Endothelial cell of umbilical vein (primary cell): ENCODE measurements at regions not wholly inside any gene's neighbourhood (a gene's known extent, or its start where the extent isn't known, plus 50 kb on each side); places are given as distances from the start of the nearest gene placed in this dataset.

ENCODE experiments used
- BruUV-seq: library from RNA; stranded (reverse); fragments of 400-500 nt; replicated peaks from 2 replicates; lab custom pipeline; 2021; lab: Mats Ljungman, UMichigan
- CTCF ChIA-PET: fragments of 300-600, 350-600 bp; sonication (Branson Sonifier 250); formaldehyde crosslinking; loops from one replicate; lab custom pipeline; 2021; ENCODE audit warnings: antibody characterized with exemption, inconsistent platforms; lab: Charles Lee
- POLR2A ChIA-PET: fragments of 300-600, 350-600 bp; sonication (Branson Sonifier 250); formaldehyde crosslinking; loops from one replicate; lab custom pipeline; 2021; ENCODE audit warnings: antibody characterized with exemption, inconsistent platforms; lab: Charles Lee
- DNase-seq: peaks from one replicate; pipeline ENCODE4 v3.0.0-alpha.2; 2011; ENCODE audit warnings: low read depth, low spot score
- FAIRE-seq: peaks from 2 replicates; lab custom pipeline; 2011; peaks lifted over from hg19 to GRCh38; lab: Jason Lieb, UNC
- H2AFZ ChIP-seq: 2 replicates; pipeline ENCODE4 v1.6.0; 2012; ENCODE audit warnings: low read depth, low read length, control low read depth, inconsistent platforms
- H3K27ac ChIP-seq: 2 replicates; pipeline ENCODE4 v1.5.1; 2011; ENCODE audit warnings: low read depth, mild to moderate bottlenecking, control low read depth, low read length, moderate library complexity; ENCODE audit not compliant: insufficient read depth
- H3K27me3 ChIP-seq, 2 experiments: 2 replicates each; pipeline versions ENCODE4 v1.6.0 to v1.6.1; 2011; ENCODE audit warnings: low read length in 2 of 2, mixed read lengths in 1 of 2; ENCODE audit not compliant: control insufficient read depth in 2 of 2, insufficient read depth in 2 of 2
- H3K36me3 ChIP-seq, 2 experiments: 2 replicates in 1 of 2; 3 replicates in 1 of 2; pipeline ENCODE4 v1.5.1; 2011; ENCODE audit warnings: low read length in 2 of 2, mild to moderate bottlenecking in 1 of 2, moderate library complexity in 1 of 2; ENCODE audit not compliant: control insufficient read depth in 2 of 2, insufficient read depth in 2 of 2; ENCODE audit errors: extremely low read depth in 1 of 2
- H3K4me1 ChIP-seq: 3 replicates; pipeline ENCODE4 v1.5.1; 2011; ENCODE audit warnings: mild to moderate bottlenecking, low read length; ENCODE audit not compliant: control insufficient read depth, insufficient read depth; ENCODE audit errors: extremely low read depth
- H3K4me2 ChIP-seq: 2 replicates; pipeline ENCODE4 v1.6.1; 2011; ENCODE audit warnings: low read length, control low read depth, mixed read lengths; ENCODE audit not compliant: insufficient read depth
- H3K4me3 ChIP-seq, 3 experiments: fragments of 200-600 bp in 1 of 3; sonication (generic), shearing (Covaris generic) in 1 of 3; replicated peaks in 1 of 3; 2 replicates each; pipeline ENCODE4 v1.5.1; 2011 to 2016; ENCODE audit warnings: control low read depth in 3 of 3, low read length in 3 of 3, mild to moderate bottlenecking in 2 of 3, inconsistent platforms in 1 of 3, low read depth in 1 of 3, moderate library complexity in 1 of 3; ENCODE audit not compliant: insufficient read depth in 1 of 3
- H3K79me2 ChIP-seq: 2 replicates; pipeline ENCODE4 v1.6.0; 2012; ENCODE audit warnings: low read length, inconsistent platforms; ENCODE audit not compliant: control insufficient read depth, insufficient read depth
- H3K9ac ChIP-seq: replicated peaks from 2 replicates; pipeline ENCODE3; 2011; ENCODE audit warnings: low read length, control low read depth; ENCODE audit not compliant: insufficient read depth; ENCODE audit errors: extremely low read depth
- H3K9me1 ChIP-seq: replicated peaks from 3 replicates; pipeline ENCODE4 v1.6.0; 2011; ENCODE audit warnings: mild to moderate bottlenecking, low read length; ENCODE audit not compliant: control insufficient read depth, insufficient read depth; ENCODE audit errors: extremely low read depth
- H3K9me3 ChIP-seq: replicated peaks from 2 replicates; pipeline ENCODE4 v1.5.1; 2012; ENCODE audit warnings: low read length, inconsistent platforms; ENCODE audit not compliant: control insufficient read depth, insufficient read depth
- H4K20me1 ChIP-seq: replicated peaks from 2 replicates; pipeline ENCODE3; 2011; ENCODE audit warnings: mild to moderate bottlenecking, low read length; ENCODE audit not compliant: control insufficient read depth, insufficient read depth; ENCODE audit errors: extremely low read depth
- EZH2 ChIP-seq: IDR thresholded peaks from 2 replicates; pipeline ENCODE4 v1.6.1; 2012; ENCODE audit warnings: borderline replicate concordance, low read depth, mild to moderate bottlenecking, moderate library complexity, low read length, inconsistent platforms; ENCODE audit not compliant: severe bottlenecking
- GATA2 ChIP-seq: IDR thresholded peaks from 2 replicates; pipeline ENCODE4 v1.7.0; 2011; ENCODE audit warnings: low read depth, mild to moderate bottlenecking, moderate library complexity, mixed read lengths, low read length; ENCODE audit not compliant: insufficient read length, insufficient read depth
- JUN ChIP-seq: IDR thresholded peaks from 2 replicates; pipeline ENCODE4 v1.6.1; 2011; ENCODE audit warnings: borderline replicate concordance, low read depth; ENCODE audit not compliant: insufficient read length, insufficient read depth
- MYC ChIP-seq: IDR thresholded peaks from one replicate; pipeline ENCODE4 v1.6.1; 2011; ENCODE audit warnings: mild to moderate bottlenecking, low read depth, low read length
- POLR2A ChIP-seq: IDR thresholded peaks from 2 replicates; pipeline ENCODE4 v1.6.1; 2012; ENCODE audit warnings: low read depth, mild to moderate bottlenecking, control low read depth, low read length
- POLR2AphosphoS5 ChIP-seq: IDR thresholded peaks from 2 replicates; pipeline ENCODE4 v1.6.1; 2012; ENCODE audit warnings: low read depth, mild to moderate bottlenecking, control low read depth, low read length, moderate library complexity; ENCODE audit not compliant: insufficient read depth
- dilution Hi-C: fragments of 300-500 bp; cut with MboI; formaldehyde crosslinking; loops from one replicate; pipeline ENCODE4 v1.15.0; 2019; ENCODE audit warnings: low sequenced_read_pairs; ENCODE audit not compliant: extremely low pct_ligation_motif_present
- intact Hi-C: fragments of 100-400 bp; cut with micrococcal nuclease; formaldehyde crosslinking; loops from one replicate; pipeline ENCODE4 v1.10.0; 2022
- TF ChIP-seq, protein P1 (sequence below): IDR thresholded peaks from 2 replicates; pipeline ENCODE4 v1.6.1; 2011; ENCODE audit not compliant: insufficient read depth, insufficient read length
- TF ChIP-seq, protein P2 (sequence below), 2 donors: IDR thresholded peaks; 1 replicate in 1 of 2; 2 replicates in 1 of 2; pipeline ENCODE4 v1.5.1; 2011; ENCODE audit warnings: low read length in 2 of 2, mild to moderate bottlenecking in 2 of 2, moderate library complexity in 2 of 2, control low read depth in 1 of 2, inconsistent platforms in 1 of 2, low read depth in 1 of 2; ENCODE audit not compliant: insufficient read depth in 1 of 2; ENCODE audit errors: extremely low read depth in 1 of 2

DNA sequence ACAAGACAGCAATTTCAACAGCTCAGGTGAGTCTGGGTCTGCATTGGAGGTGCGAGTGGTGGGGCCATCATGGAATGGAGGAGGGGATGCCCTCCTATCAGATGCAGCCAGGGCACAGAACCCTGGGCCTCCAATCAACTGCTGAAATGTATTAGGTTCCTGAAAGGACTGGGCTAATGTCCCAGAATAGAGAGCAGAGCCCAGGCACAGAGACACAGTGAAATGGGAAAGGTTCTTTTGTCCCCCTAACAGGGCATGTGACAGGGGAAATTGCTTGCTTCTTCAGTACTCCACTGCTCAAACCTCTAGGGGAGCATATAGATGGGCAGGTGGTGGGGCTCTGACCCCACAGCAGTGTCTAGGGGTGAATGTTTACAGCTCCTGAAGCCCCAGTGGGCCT, 87.3 kb upstream of the CLPB start:
- Histone ChIP-seq H3K4me1 (no peaks in the 10 kb centered on the region), H3K4me2 (no peak overlapping the region), H4K20me1 (no peaks in the 10 kb centered on the region), H3K27ac (no peak overlapping the region), H3K27me3 (peaks cover 8 to 21% of the 10 kb centered on the region in 2 experiments), H3K79me2 (no peaks in the 10 kb centered on the region), H3K4me3 (no peak overlapping the region), H3K36me3 (no peaks in the 10 kb centered on the region), H2AFZ (no peak overlapping the region), H3K9ac (no peak overlapping the region), H3K9me3 (no peaks in the 10 kb centered on the region), H3K9me1 (no peaks in the 10 kb centered on the region)
- no peak for TF ChIP-seq EZH2
- TF ChIP-seq POLR2A = no peak
- no peak for TF ChIP-seq MYC
- no peak for TF ChIP-seq POLR2AphosphoS5
- TF ChIP-seq JUN = no peak
- TF ChIP-seq, protein P1, sequence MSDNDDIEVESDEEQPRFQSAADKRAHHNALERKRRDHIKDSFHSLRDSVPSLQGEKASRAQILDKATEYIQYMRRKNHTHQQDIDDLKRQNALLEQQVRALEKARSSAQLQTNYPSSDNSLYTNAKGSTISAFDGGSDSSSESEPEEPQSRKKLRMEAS = no peak
- TF ChIP-seq, protein P2, sequence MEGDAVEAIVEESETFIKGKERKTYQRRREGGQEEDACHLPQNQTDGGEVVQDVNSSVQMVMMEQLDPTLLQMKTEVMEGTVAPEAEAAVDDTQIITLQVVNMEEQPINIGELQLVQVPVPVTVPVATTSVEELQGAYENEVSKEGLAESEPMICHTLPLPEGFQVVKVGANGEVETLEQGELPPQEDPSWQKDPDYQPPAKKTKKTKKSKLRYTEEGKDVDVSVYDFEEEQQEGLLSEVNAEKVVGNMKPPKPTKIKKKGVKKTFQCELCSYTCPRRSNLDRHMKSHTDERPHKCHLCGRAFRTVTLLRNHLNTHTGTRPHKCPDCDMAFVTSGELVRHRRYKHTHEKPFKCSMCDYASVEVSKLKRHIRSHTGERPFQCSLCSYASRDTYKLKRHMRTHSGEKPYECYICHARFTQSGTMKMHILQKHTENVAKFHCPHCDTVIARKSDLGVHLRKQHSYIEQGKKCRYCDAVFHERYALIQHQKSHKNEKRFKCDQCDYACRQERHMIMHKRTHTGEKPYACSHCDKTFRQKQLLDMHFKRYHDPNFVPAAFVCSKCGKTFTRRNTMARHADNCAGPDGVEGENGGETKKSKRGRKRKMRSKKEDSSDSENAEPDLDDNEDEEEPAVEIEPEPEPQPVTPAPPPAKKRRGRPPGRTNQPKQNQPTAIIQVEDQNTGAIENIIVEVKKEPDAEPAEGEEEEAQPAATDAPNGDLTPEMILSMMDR (IDR thresholded peaks at IDR 0.05; ENCODE audit: extremely low read depth in 1 of 2, insufficient read depth in 1 of 2, low read depth in 1 of 2, low read length in 2 of 2) = no peak
- TF ChIP-seq GATA2 = no peak
- no TSS peak for BruUV-seq
- CTCF ChIA-PET = interaction anchor here (0.7 to 3.5 kb wide), 6 partner anchors 12 to 50 kb away, joined by 3 to 13 read pairs (median 3); no protein-coding TSS in a partner anchor
- intact Hi-C loops = no loop called here
- no peak for DNase-seq
- POLR2A ChIA-PET = no interaction called here
- dilution Hi-C loops = no loop called here
- FAIRE-seq = no peak
